Loucy (cell line): ENCODE measurements at regions not wholly inside any gene's neighbourhood (a gene's known extent, or its start where the extent isn't known, plus 50 kb on each side); places are given as distances from the start of the nearest gene placed in this dataset.
A peak's percentile ranks its signal among the peaks of the same experiment; 100 is the strongest.

Experiments
- H2AFZ ChIP-seq: fragments of 200-600 bp; sonication (generic); 2 replicates; pipeline ENCODE4 v1.6.0; 2016; ENCODE audit warnings: antibody characterized with exemption, mild to moderate bottlenecking, low read length, moderate library complexity
- H3F3A ChIP-seq: fragments of 200-600 bp; 2 replicates; pipeline ENCODE4 v1.6.0; 2016; ENCODE audit warnings: antibody characterized with exemption, low read depth, mild to moderate bottlenecking
- H3K27me3 ChIP-seq: fragments of 200-600 bp; sonication (generic); 2 replicates; pipeline ENCODE4 v1.6.1; 2014; ENCODE audit warnings: low read length, mild to moderate bottlenecking; ENCODE audit not compliant: insufficient read depth, poor library complexity, severe bottlenecking
- H3K36me3 ChIP-seq: fragments of 200-600 bp; sonication (generic); 2 replicates; pipeline ENCODE4 v1.6.1; 2016; ENCODE audit warnings: low read length; ENCODE audit not compliant: insufficient read depth
- H3K4me1 ChIP-seq: fragments of 200-600 bp; sonication (generic); 2 replicates; pipeline ENCODE4 v1.5.1; 2014; ENCODE audit warnings: low read length, mild to moderate bottlenecking; ENCODE audit not compliant: insufficient read depth, poor library complexity, severe bottlenecking
- H3K4me2 ChIP-seq: fragments of 200-600 bp; sonication (generic); 2 replicates; pipeline ENCODE4 v1.6.0; 2014; ENCODE audit warnings: antibody characterized with exemption, low read length, low read depth, mild to moderate bottlenecking; ENCODE audit not compliant: poor library complexity, severe bottlenecking
- H3K4me3 ChIP-seq: fragments of 200-600 bp; sonication (generic); 2 replicates; pipeline ENCODE4 v1.5.1; 2014; ENCODE audit warnings: low read length, mild to moderate bottlenecking, mixed read lengths; ENCODE audit not compliant: poor library complexity, severe bottlenecking
- H3K79me2 ChIP-seq: fragments of 200-600 bp; sonication (generic); 2 replicates; pipeline ENCODE4 v1.6.1; 2014; ENCODE audit warnings: low read length; ENCODE audit not compliant: insufficient read depth
- H3K9ac ChIP-seq: fragments of 200-600 bp; sonication (generic); 2 replicates; pipeline ENCODE4 v1.6.0; 2014; ENCODE audit warnings: mild to moderate bottlenecking, low read depth, low read length, moderate library complexity; ENCODE audit not compliant: poor library complexity, severe bottlenecking
- H3K9me2 ChIP-seq: fragments of 200-600 bp; sonication (generic); replicated peaks from 2 replicates; pipeline ENCODE4 v1.6.1; 2016; ENCODE audit warnings: low read depth, low read length, mixed read lengths
- H3K9me3 ChIP-seq: fragments of 200-600 bp; sonication (generic); 2 replicates; pipeline ENCODE4 v1.6.1; 2014; ENCODE audit warnings: mild to moderate bottlenecking, antibody characterized with exemption, low read length, low read depth; ENCODE audit not compliant: insufficient read depth
- H4K20me1 ChIP-seq: fragments of 200-600 bp; sonication (generic); 2 replicates; pipeline ENCODE4 v1.6.0; 2014; ENCODE audit warnings: antibody characterized with exemption, low read length, mild to moderate bottlenecking; ENCODE audit not compliant: insufficient read depth, poor library complexity, severe bottlenecking
- CTCF ChIP-seq: fragments of 200-600 bp; sonication (generic); conservative IDR thresholded peaks from 2 replicates; pipeline ENCODE4 v1.5.1; 2014; ENCODE audit warnings: mild to moderate bottlenecking, antibody characterized with exemption, low read length
- EZH2phosphoT487 ChIP-seq: fragments of 200-600 bp; IDR thresholded peaks from 2 replicates; pipeline ENCODE4 v1.6.1; 2018; ENCODE audit warnings: antibody characterized with exemption, mild to moderate bottlenecking, moderate library complexity, borderline replicate concordance

- H3K9me3 ChIP-seq = no peaks in the 10 kb centered on the region
- no peak overlapping the region for H2AFZ ChIP-seq
- no peak for TF ChIP-seq EZH2phosphoT487
- TF ChIP-seq CTCF = peak; percentile 63
- no peak overlapping the region for H3K9ac ChIP-seq
- H3K36me3 ChIP-seq = no peaks in the 10 kb centered on the region
- H3K27me3 ChIP-seq = no peaks in the 10 kb centered on the region
- no peaks in the 10 kb centered on the region for H3K79me2 ChIP-seq
- no peaks in the 10 kb centered on the region for H3F3A ChIP-seq
- H3K4me2 ChIP-seq = no peak overlapping the region
- H4K20me1 ChIP-seq = no peaks in the 10 kb centered on the region
- no peak overlapping the region for H3K4me3 ChIP-seq
- H3K9me2 ChIP-seq = no peaks in the 10 kb centered on the region
- H3K4me1 ChIP-seq = no peaks in the 10 kb centered on the region
Measured at GRCh38 chr1:115183158-115183557, 93.9 kb upstream of the TSPAN2 start.

- Histone ChIP-seq H4K20me1 (no peaks in the 10 kb centered on the region), H3K79me2 (no peaks in the 10 kb centered on the region), H3K27me3 (no peaks in the 10 kb centered on the region), H3F3A (no peaks in the 10 kb centered on the region), H3K9me2 (no peaks in the 10 kb centered on the region), H3K9me3 (no peaks in the 10 kb centered on the region), H3K4me2 (no peak overlapping the region), H3K4me3 (no peak overlapping the region), H2AFZ (no peak overlapping the region), H3K36me3 (no peaks in the 10 kb centered on the region), H3K9ac (no peak overlapping the region), H3K4me1 (no peaks in the 10 kb centered on the region)
- TF ChIP-seq CTCF (no peak), EZH2phosphoT487 (no peak)
Measured at GRCh38 chr1:115182012-115182715, 92.9 kb upstream of the TSPAN2 start.

- no peak overlapping the region for H3K9ac ChIP-seq
- no peaks in the 10 kb centered on the region for H3K36me3 ChIP-seq
- no peak overlapping the region for H2AFZ ChIP-seq
- TF ChIP-seq CTCF = no peak
- TF ChIP-seq EZH2phosphoT487 = no peak
- no peaks in the 10 kb centered on the region for H3K79me2 ChIP-seq
- H4K20me1 ChIP-seq = no peaks in the 10 kb centered on the region
- H3F3A ChIP-seq = no peaks in the 10 kb centered on the region
- H3K27me3 ChIP-seq = no peaks in the 10 kb centered on the region
- H3K4me1 ChIP-seq = no peaks in the 10 kb centered on the region
- H3K4me2 ChIP-seq = no peak overlapping the region
- H3K4me3 ChIP-seq = no peak overlapping the region
- H3K9me3 ChIP-seq = no peaks in the 10 kb centered on the region
- no peaks in the 10 kb centered on the region for H3K9me2 ChIP-seq
Measured at GRCh38 chr1:115181231-115181630, 91.9 kb upstream of the TSPAN2 start.
